Ishikawa (cell line): ENCODE measurements at regions not wholly inside any gene's neighbourhood (a gene's known extent, or its start where the extent isn't known, plus 50 kb on each side); places are given as distances from the start of the nearest gene placed in this dataset.

Source experiments
- CEBPB ChIP-seq: IDR thresholded peaks from 2 replicates; pipeline ENCODE4 v1.6.1; 2012
- CREB1 ChIP-seq: IDR thresholded peaks from 2 replicates; pipeline ENCODE4 v1.6.1; 2012; ENCODE audit warnings: low read depth
- EGR1 ChIP-seq: IDR thresholded peaks from 2 replicates; pipeline ENCODE4 v1.6.1; 2012
- EP300 ChIP-seq: IDR thresholded peaks from 2 replicates; pipeline ENCODE4 v1.6.1; 2012; ENCODE audit warnings: borderline replicate concordance
- FOXM1 ChIP-seq: IDR thresholded peaks from 2 replicates; pipeline ENCODE4 v1.6.1; 2012; ENCODE audit warnings: low read depth, borderline replicate concordance
- NFIC ChIP-seq: IDR thresholded peaks from 2 replicates; pipeline ENCODE4 v1.6.1; 2012
- RAD21 ChIP-seq: IDR thresholded peaks from 2 replicates; pipeline ENCODE4 v1.6.1; 2012; ENCODE audit warnings: low read depth
- TAF1 ChIP-seq: IDR thresholded peaks from 2 replicates; pipeline ENCODE4 v1.6.1; 2012; ENCODE audit warnings: low read depth, mild to moderate bottlenecking
- TCF12 ChIP-seq: IDR thresholded peaks from 2 replicates; pipeline ENCODE4 v1.6.1; 2012; ENCODE audit warnings: low read depth
- TEAD4 ChIP-seq: IDR thresholded peaks from 2 replicates; pipeline ENCODE4 v1.6.1; 2012
- YY1 ChIP-seq: IDR thresholded peaks from 2 replicates; pipeline ENCODE4 v1.6.1; 2012; ENCODE audit warnings: low read depth
- ZBTB7A ChIP-seq: IDR thresholded peaks from 2 replicates; pipeline ENCODE4 v1.6.1; 2012; ENCODE audit warnings: low read depth
- TF ChIP-seq, protein P1 (sequence below): IDR thresholded peaks from 2 replicates; pipeline ENCODE4 v1.6.1; 2012
- TF ChIP-seq, protein P2 (sequence below): IDR thresholded peaks from 2 replicates; pipeline ENCODE4 v1.6.1; 2012; ENCODE audit warnings: low read depth, mild to moderate bottlenecking
- TF ChIP-seq, protein P3 (sequence below): IDR thresholded peaks from 2 replicates; pipeline ENCODE4 v1.6.1; 2012

DNA sequence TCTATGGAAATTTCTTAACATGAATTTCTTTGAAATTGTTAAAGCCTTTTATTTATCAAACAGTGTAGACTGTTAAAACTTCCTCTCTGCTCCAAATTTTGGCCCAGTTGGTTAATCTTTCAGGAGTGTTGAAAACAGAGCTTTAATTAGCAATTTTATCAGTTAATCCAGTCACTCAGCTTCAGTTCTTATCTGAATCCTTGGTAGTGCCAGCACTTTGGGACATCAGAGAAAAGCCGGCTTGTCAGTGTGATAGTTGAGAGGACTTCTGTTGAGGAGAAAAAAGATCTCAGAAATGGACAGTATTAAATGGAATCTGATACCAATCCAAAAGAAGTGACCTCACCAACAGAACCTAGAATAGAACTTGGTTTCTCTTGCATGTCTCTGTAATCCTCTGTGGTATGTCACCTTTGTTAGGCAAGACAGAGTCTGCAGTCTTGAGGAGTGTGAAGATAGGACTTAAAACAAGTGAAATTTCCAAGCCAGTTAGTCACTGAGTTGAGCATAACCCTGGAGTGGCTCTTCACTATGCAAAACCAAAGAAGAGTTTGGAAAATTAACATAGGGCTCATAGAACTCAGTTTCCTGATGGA, 251.8 kb downstream of the NNT start:
- no peak for TF ChIP-seq TAF1
- TF ChIP-seq FOXM1 = no peak
- TF ChIP-seq CEBPB = no peak
- TF ChIP-seq, protein P1, sequence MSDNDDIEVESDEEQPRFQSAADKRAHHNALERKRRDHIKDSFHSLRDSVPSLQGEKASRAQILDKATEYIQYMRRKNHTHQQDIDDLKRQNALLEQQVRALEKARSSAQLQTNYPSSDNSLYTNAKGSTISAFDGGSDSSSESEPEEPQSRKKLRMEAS = no peak
- no peak for TF ChIP-seq TCF12
- TF ChIP-seq, protein P2, sequence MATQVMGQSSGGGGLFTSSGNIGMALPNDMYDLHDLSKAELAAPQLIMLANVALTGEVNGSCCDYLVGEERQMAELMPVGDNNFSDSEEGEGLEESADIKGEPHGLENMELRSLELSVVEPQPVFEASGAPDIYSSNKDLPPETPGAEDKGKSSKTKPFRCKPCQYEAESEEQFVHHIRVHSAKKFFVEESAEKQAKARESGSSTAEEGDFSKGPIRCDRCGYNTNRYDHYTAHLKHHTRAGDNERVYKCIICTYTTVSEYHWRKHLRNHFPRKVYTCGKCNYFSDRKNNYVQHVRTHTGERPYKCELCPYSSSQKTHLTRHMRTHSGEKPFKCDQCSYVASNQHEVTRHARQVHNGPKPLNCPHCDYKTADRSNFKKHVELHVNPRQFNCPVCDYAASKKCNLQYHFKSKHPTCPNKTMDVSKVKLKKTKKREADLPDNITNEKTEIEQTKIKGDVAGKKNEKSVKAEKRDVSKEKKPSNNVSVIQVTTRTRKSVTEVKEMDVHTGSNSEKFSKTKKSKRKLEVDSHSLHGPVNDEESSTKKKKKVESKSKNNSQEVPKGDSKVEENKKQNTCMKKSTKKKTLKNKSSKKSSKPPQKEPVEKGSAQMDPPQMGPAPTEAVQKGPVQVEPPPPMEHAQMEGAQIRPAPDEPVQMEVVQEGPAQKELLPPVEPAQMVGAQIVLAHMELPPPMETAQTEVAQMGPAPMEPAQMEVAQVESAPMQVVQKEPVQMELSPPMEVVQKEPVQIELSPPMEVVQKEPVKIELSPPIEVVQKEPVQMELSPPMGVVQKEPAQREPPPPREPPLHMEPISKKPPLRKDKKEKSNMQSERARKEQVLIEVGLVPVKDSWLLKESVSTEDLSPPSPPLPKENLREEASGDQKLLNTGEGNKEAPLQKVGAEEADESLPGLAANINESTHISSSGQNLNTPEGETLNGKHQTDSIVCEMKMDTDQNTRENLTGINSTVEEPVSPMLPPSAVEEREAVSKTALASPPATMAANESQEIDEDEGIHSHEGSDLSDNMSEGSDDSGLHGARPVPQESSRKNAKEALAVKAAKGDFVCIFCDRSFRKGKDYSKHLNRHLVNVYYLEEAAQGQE = no peak
- no peak for TF ChIP-seq NFIC
- no peak for TF ChIP-seq ZBTB7A
- TF ChIP-seq EP300 = no peak
- TF ChIP-seq EGR1 = no peak
- TF ChIP-seq YY1 = no peak
- TF ChIP-seq RAD21 = no peak
- TF ChIP-seq, protein P3, sequence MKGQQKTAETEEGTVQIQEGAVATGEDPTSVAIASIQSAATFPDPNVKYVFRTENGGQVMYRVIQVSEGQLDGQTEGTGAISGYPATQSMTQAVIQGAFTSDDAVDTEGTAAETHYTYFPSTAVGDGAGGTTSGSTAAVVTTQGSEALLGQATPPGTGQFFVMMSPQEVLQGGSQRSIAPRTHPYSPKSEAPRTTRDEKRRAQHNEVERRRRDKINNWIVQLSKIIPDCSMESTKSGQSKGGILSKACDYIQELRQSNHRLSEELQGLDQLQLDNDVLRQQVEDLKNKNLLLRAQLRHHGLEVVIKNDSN = no peak
- no peak for TF ChIP-seq CREB1
- TF ChIP-seq TEAD4 = no peak

DNA sequence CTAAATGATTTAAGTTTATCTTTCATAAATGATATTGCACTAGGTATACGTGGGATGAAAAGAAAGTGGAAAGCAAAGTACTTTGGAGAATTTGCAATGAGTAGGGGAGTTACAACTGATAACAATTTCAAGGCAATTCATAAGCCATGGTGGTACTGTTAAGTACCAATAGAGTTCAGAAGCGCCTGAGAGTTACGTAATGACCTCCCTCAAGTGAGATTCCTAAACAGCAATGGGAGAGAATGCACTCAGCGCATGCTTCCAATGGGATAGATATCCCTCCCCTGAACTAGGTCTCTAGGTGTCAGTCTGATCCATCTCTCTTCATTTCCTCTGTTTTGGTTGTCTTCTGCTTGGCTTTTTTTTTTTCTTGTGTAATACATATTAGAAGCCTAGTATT, 249.3 kb downstream of the NNT start:
- TF ChIP-seq RAD21 = no peak

DNA sequence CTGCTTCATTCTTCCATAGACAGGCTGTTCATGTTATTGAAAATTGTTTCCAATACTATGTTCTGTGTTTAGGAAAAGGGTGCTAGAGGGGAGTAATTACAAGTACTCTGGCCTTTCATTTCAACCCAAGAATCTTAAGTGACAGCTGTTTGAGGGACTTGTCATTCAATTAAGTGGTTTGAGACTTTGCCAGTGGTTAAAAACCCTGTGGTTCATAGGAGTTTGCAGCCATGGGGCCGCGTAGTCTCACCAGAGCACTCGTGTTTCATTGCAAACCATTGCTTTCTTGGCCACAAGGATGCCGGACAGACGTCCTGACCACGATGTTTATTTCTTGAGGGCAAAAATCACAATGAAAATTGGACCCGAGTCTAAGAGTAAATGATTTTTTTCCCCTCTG, 248.8 kb downstream of the NNT start:
- TF ChIP-seq, protein P3 = no peak
- TF ChIP-seq YY1 (no peak), CEBPB (no peak), ZBTB7A (no peak), CREB1 (no peak), EGR1 (no peak), TAF1 (no peak), RAD21 (no peak), TEAD4 (no peak), TCF12 (no peak), FOXM1 (no peak)
- TF ChIP-seq, protein P2 = no peak

DNA sequence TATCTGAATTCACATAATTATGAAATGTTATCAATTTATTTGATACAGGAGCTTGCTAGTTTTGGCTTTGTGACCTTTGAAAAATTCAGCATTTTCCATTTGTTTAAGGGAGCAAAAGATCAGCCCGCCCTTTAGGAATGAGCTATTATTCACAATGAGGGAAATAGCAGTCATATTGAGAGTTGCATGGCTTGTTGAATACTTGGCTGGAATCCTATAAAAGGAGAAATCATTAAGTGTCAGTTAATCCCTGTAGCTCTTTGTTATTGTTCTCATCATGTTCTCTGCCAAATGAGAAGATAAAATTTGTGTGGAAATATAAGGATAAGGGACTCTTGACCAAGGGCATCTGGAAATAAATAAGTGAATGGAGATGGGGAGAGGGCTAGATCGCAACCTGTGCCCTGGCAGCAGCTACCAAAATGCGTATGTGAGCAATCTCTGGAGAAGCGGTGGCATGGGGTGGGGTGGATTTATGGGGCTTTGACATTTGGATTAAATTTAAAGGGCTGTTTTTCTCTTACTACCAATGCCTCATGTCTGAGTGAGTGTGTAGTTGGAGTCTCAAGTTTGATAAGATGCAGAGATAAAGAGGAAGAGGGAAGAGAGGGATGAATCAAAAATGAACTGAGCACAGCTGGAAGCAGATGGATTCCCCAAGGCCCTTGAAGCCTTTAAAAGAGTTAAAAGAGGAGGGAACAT, 237.6 kb downstream of the NNT start:
- TF ChIP-seq TCF12 (no peak), TAF1 (no peak), CEBPB (no peak), FOXM1 (no peak), RAD21 (no peak), NFIC (no peak), EP300 (no peak), CREB1 (no peak), TEAD4 (no peak)
- TF ChIP-seq, protein P1 = no peak
- TF ChIP-seq, protein P3 = no peak
- TF ChIP-seq, protein P2 = no peak
